HG02970 (cell line): ENCODE measurements at regions not wholly inside any gene's neighbourhood (a gene's known extent, or its start where the extent isn't known, plus 50 kb on each side); places are given as distances from the start of the nearest gene placed in this dataset.
A peak's percentile ranks its signal among the peaks of the same experiment; 100 is the strongest.

ENCODE experiments used
- ATAC-seq: cut with Tn5 transposase; IDR thresholded peaks from one replicate; pipeline ENCODE4 v1.9.1; 2021; ENCODE audit warnings: mild to moderate bottlenecking, moderate library complexity, moderate number of reproducible peaks; ENCODE audit not compliant: unreplicated experiment, low FRiP score

DNA sequence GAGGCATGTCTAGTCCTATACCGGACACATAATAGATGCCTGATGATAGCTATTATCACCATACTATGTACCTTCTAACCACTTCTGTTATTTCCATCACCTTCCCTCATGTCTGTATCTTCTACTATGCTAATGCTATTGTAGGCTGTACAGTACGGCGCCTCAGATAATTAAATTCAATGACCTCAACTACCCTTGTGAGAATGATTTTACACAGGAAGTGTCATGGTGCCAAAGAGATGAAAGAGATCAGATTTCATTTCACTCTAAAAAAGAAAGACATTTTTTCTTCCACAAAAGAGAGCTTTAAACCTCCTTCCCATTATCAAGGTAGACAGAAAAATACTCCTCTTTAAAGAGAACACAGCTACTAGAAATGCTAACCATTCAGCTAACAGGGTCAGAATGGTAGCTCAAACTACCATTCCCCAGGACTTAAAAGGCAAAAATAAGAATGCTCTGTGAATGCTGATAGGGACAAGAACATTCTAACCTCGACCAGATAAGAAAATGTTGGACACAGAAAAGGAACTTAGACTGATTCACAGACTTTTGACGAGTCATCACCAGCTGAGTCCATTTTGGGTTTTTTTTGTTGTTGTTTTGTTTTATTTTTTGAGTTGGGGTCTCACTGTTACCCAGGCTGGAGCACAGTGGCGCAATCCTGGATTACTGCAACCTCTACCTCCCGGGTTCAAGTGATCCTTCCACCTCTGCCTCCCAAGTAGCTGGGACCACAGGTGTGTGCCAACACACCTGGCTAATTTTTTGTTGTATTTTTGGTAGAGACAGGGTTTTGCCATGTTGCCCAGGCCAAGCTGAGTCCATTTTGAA, 99.2 kb upstream of the RAPGEF2 start:
- ATAC-seq, result no peak

DNA sequence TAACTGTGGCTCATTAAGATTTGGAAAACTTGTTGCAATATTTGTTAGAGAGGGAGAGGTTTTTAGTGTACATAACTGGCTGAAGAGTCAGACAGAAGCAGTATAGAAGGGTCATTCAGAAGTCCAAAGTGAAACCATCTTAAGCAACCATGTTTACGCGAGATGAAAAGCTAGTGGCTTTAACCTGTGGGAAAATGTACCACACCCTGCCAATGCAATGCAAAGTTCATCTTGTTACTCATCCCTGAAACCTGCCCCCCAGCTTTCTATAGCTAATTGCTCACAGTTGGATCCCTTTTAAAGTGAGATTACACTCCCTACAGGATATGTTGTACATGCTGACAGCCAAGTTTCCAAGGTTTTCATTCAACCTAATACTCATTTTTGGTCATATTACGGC, 96.7 kb upstream of the RAPGEF2 start:
- ATAC-seq, result no peak

DNA sequence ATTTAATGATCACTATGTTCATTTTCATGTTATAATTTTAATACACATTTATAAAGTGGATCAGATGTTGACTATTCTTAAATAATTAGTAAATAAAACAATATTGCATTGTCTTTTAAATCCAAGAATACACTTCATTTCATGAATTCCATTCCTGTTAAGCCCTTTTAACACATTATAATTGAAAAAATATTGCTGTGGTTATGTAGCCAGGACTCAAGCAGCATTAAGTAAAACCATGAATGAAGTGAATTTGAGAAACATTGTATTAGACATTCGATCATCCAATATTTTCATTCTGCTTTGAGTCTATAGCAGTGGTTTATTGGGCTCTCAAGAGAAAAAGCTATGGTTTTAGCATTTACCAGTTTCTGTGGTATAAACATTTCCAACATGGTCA, 94.2 kb upstream of the RAPGEF2 start:
- ATAC-seq, result no peak

DNA sequence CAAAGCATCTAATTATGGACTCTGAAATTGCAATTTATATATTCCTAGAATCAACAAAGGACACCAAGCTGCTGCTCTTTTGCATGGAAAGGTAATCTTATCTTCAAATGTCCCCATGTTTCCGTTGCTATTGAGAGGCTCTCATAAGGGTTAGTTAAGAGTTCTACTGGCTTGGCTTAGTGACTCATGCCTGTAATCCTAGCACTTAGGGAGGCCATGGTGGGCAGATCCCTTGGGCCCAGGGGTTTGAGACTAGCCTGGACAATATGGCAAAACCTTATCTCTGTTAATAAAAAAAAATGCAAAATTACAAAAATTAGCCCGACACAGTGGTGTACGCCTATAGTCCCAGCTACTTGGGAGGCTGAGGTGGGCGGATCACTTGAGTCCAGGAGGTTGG, 93.4 kb upstream of the RAPGEF2 start:
- ATAC-seq, result no peak

GRCh38 chr4:159010100-159010499, 92.8 kb upstream of the RAPGEF2 start:
- ATAC-seq, result no peak

- no peak for ATAC-seq
These were observed 92.2 kb upstream of the RAPGEF2 start for GRCh38 chr4:159010563-159011260.

GRCh38 chr4:159012381-159012780, 90.5 kb upstream of the RAPGEF2 start:
- no peak for ATAC-seq

- ATAC-seq, result no peak
These were observed 89.2 kb upstream of the RAPGEF2 start for GRCh38 chr4:159013692-159014091.

- no peak for ATAC-seq
These were observed 88.0 kb upstream of the RAPGEF2 start for GRCh38 chr4:159014859-159015258.

- no peak for ATAC-seq
These were observed 87.0 kb upstream of the RAPGEF2 start for GRCh38 chr4:159015841-159016240.

DNA sequence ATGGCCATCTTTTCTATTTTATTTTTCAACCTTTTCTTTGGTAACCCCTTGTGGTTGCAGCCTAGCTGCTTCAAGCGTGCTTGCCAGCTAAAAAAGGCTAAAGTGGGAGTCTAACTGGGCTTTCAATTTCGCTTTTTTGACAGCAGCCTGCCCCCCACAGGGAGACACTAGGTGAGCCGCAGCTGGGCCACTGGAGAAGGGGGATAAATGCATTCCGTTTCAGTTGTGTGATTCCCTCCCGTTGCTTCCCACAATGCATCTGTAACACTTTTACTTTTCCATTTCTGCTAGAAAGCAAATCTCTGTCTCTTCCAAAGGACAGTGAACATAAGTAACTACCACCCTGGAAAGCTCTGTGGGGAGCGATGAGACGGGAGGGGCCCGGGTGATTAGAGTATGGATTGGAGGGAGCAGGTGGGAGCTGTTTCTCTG, 86.3 kb upstream of the RAPGEF2 start:
- no peak for ATAC-seq

DNA sequence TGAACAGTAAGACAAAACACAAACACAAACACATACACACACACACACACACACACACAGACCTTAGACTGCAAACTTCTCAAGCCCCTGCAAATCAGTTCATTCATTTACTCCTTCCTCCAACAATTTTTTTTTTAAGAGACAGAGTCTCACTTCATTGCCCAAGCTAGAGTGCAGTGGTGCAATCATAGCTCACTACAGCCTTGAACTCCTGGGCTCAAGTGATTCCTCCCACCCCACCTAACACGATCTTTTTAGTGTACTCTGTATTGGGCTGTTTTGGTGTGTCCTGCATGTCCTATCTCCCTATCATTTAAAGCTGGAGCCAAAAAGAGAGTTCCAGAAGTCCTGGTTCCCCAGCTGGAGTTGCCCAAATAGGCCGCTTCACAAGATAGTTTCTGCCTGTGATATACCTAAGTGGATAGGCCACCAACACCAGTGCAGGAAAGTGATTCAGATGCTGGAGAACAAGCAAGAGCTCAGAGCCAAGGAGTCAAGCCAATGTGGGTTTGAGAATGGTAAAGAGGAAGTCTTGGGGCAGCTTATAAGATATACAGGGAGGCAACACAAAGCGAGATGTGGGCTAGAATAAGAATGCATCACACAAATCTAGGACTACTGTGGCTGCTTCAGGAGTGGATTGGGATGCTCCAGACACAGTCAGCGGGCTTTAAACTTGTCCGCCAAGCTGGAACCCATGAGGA, 85.4 kb upstream of the RAPGEF2 start:
- no peak for ATAC-seq

DNA sequence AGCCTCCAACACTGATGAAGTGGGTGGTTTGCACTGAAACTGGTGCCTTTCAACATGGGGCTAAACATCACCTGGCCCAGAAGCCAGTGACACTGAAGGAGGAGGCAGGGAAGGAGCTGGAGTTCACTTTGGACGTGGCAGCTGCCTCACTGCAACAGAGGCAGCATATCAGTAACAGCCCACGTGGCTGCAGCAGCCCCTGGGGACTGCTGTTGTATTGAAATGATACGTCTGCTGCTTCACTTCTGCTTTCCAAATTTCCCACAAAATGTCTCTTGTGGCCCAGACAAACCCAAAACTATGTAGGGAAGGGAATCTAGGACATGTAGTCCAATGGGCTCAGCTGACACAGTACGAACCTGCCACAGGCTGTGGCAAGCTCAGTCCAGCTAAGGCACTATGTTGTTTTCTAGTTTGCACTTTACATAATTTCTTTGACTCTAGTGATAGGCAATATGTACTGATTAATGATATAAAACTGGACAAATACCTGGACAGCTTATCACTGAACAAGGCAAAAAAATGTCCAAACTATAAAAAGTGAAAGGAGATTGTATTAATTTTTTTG, 84.7 kb upstream of the RAPGEF2 start:
- ATAC-seq, result peak; percentile 79

GRCh38 chr4:159019356-159019755, 83.5 kb upstream of the RAPGEF2 start:
- ATAC-seq, result no peak

DNA sequence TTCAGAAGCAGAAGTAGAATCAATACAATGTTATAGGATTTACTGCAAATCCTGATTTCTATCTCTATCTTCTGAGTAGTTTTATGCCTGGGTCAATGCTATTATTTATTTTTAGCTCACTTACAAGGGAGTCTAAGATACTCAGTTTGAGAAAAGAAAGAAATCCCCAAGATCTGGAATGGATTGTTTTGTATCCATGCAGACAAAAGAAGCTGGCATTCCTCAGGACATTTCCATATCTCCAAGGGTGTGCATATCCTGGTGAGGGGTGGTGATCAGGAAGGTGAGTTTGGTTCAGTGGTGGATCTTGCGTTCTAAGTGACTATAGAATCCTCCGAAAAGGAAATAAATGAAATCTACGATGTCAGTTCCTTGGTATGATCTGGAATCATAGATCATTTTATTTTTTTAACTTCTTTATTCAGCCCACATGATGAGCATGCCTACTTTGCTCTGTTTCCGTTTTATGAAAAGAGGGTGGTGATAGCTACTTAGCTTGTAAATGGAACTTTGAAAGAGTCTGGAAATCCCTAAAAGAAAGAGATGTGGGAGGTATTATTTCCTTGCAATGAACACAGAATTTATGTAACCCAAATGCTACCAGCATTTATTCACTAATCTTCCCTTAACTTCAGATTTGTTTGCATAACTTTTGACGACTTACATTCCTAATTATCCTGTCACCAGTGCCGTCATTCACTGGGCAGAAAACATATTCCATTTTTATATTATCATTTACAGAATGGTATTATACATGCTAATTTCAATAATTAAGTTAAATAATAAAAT, 81.1 kb upstream of the RAPGEF2 start:
- no peak for ATAC-seq

DNA sequence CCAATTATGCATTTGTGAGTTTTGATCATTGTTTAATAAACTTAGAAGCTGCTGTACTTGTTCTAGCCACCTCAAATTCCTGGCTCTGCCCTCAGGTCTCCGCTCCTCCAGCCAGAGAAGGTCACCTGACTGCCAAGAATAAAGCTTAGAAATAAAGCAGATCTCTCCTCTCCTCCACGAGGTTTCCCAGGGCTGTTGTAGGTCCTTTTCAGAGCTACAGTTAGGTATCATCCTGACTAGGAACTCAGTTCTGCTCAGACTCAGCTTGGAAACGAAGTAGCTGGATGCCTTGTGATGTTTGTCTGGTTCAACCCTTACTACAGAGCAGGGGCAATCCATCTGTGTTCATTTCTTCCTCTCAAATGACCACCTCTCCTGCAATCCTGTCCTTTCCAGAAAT, 79.1 kb upstream of the RAPGEF2 start:
- ATAC-seq, result no peak

DNA sequence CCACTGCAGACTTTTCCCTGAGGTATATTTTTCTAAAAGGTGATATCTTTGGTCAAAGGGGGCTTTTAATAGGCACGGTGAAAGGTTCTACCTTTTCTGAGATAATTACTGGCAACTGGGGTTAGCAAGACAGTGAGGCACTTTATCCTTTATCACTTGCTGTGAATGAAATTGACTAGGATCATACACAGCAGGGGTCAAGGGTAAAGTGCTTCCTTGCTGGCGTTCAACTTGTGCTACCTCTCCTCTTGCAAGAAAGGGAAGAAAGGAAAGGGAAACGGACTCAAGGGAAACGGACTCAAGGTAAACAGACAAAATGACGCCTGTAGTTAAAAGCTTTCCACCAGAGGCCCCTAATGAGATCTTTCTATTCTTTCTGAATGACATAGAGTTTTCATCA, 78.6 kb upstream of the RAPGEF2 start:
- no peak for ATAC-seq

DNA sequence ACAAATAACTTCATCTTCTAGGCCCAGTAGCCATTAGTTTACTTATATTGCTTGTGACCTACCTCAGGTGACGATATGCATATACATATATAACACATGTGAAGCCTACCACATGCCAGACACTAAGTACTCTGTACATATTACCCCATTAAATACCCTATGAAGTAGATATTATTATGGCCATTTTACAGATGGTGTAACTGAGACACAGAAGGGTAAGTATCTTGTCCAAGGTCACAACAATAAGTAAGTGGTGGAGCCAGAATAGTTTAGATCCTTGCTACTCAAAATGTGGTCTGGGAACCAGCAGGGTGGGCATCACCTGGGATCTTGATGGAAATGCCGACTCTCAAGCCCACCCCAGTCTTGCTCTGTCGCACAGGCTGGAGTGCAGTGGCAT, 78.1 kb upstream of the RAPGEF2 start:
- no peak for ATAC-seq

DNA sequence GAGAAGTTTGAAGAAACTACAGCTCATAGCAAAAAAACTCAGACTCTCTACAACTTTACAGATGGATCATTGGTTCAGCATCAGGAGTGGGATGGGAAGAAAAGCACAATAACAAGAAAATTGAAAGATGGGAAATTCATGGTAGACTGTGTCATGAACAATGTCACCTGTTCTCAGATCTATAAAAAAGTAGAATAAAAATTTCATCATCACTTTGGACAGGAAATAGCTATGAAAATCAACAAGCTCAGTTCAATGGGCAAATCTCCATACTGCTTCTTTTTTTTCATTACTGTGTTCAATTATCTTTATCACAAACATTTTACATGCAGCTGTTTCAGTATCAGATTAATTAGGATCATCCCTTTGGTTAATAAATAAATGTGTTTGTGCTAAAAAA, 76.5 kb upstream of the RAPGEF2 start:
- no peak for ATAC-seq

DNA sequence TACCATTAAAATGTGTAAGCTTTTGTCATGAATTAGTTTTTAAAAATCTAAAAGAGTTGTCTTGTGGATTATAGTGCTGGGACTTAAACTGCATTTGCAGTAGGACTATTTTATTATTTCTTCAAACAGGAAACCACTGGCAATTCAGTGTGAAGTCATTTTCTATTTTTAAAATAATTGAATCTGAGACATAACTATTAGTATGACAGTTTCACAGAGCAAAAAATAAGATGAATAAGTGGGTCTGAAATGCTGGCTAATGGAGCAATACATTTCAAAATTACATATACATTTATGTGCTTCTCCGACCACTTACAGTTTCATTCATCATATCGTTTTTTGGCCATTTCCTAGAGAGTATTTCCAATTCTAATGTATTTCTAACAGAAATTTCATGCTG, 75.3 kb upstream of the RAPGEF2 start:
- no peak for ATAC-seq
